OCI-LY7 (cell line): ENCODE measurements at regions not wholly inside any gene's neighbourhood (a gene's known extent, or its start where the extent isn't known, plus 50 kb on each side); places are given as distances from the start of the nearest gene placed in this dataset.

Experiments
- CTCF ChIP-seq: fragments of 200-600 bp; sonication (generic); conservative IDR thresholded peaks from 2 replicates; pipeline ENCODE4 v1.5.1; 2014; ENCODE audit warnings: mild to moderate bottlenecking, antibody characterized with exemption, low read length, moderate library complexity, mixed read lengths
- EZH2phosphoT487 ChIP-seq: fragments of 200-600 bp; sonication (generic); IDR thresholded peaks from 2 replicates; pipeline ENCODE4 v1.6.1; 2018; ENCODE audit warnings: low read depth, borderline replicate concordance, mild to moderate bottlenecking, mixed run types, antibody characterized with exemption, low read length, moderate library complexity, mixed read lengths

DNA sequence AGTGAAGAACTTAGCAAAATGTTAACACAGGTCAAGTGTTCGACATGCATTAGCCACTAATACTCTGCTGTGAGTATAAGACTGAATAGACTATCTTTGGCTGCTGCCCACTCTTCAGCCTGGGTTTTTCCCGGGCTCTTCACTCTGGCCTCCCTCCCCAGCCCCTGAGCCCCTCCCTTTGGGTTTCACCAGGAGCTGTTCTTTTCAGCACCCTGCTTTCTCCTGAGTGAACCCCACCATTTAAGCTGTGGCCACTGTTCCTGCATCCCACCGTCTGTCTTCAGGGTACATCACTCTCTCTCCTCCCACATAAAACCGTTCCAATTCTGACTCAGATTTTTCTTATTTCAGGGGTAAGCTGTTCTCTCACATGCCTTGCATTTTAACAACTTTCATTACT lies 92.0 kb upstream of the ASIC2 start:
- TF ChIP-seq CTCF (no peak), EZH2phosphoT487 (no peak)
